Mesendoderm (in vitro differentiated cells): ENCODE measurements at regions not wholly inside any gene's neighbourhood (a gene's known extent, or its start where the extent isn't known, plus 50 kb on each side); places are given as distances from the start of the nearest gene placed in this dataset.
A peak's percentile ranks its signal among the peaks of the same experiment; 100 is the strongest.

Source experiments
- DNase-seq: peaks from one replicate; pipeline ENCODE4 v3.0.0; 2013
- H2AK5ac ChIP-seq: 2 replicates; pipeline ENCODE4 v1.6.1; 2013; ENCODE audit warnings: low read length, inconsistent platforms
- H2BK120ac ChIP-seq: 2 replicates; pipeline ENCODE4 v1.6.1; 2013; ENCODE audit warnings: low read depth, mild to moderate bottlenecking, low read length, moderate library complexity, mixed read lengths
- H2BK15ac ChIP-seq: replicated peaks from 2 replicates; pipeline ENCODE4 v1.6.1; 2013; ENCODE audit warnings: low read depth, mild to moderate bottlenecking, moderate library complexity
- H2BK5ac ChIP-seq: 2 replicates; pipeline ENCODE4 v1.6.1; 2013; ENCODE audit warnings: low read length, inconsistent platforms
- H3K18ac ChIP-seq: 2 replicates; pipeline ENCODE4 v1.6.1; 2013; ENCODE audit warnings: mild to moderate bottlenecking, low read length, mixed read lengths
- H3K23ac ChIP-seq: one replicate; pipeline ENCODE4 v1.6.1; 2013; ENCODE audit warnings: low read length
- H3K27ac ChIP-seq: 2 replicates; pipeline ENCODE4 v1.5.1; 2013; ENCODE audit warnings: low read depth, mild to moderate bottlenecking, inconsistent platforms, low read length, moderate library complexity
- H3K27me3 ChIP-seq: 2 replicates; pipeline ENCODE4 v1.6.1; 2013; ENCODE audit warnings: low read length, control low read depth, mild to moderate bottlenecking, inconsistent platforms; ENCODE audit not compliant: insufficient read depth, poor library complexity
- H3K36me3 ChIP-seq: 2 replicates; pipeline ENCODE4 v1.6.1; 2013; ENCODE audit warnings: low read length, inconsistent platforms; ENCODE audit not compliant: control insufficient read depth, insufficient read depth
- H3K4ac ChIP-seq: one replicate; pipeline ENCODE4 v1.6.1; 2013; ENCODE audit warnings: low read depth, mild to moderate bottlenecking, low read length, moderate library complexity
- H3K4me1 ChIP-seq: 2 replicates; pipeline ENCODE4 v1.6.1; 2013; ENCODE audit warnings: low read depth, low read length, inconsistent platforms; ENCODE audit not compliant: control insufficient read depth
- H3K4me2 ChIP-seq: 2 replicates; pipeline ENCODE4 v1.6.1; 2013; ENCODE audit warnings: low read length
- H3K4me3 ChIP-seq: 2 replicates; pipeline ENCODE4 v1.5.1; 2013; ENCODE audit warnings: mild to moderate bottlenecking, low read length
- H3K56ac ChIP-seq: one replicate; pipeline ENCODE4 v1.6.1; 2013; ENCODE audit warnings: low read length
- H3K79me1 ChIP-seq: 2 replicates; pipeline ENCODE4 v1.6.1; 2013; ENCODE audit warnings: low read length, inconsistent platforms
- H3K79me2 ChIP-seq: 2 replicates; pipeline ENCODE4 v1.6.1; 2013; ENCODE audit warnings: mild to moderate bottlenecking, low read length; ENCODE audit not compliant: control insufficient read depth, insufficient read depth
- H3K9ac ChIP-seq: 2 replicates; pipeline ENCODE4 v1.6.1; 2013; ENCODE audit warnings: low read length, inconsistent platforms
- H4K5ac ChIP-seq: one replicate; pipeline ENCODE4 v1.6.1; 2013; ENCODE audit warnings: low read length
- H4K8ac ChIP-seq: one replicate; pipeline ENCODE4 v1.6.1; 2013; ENCODE audit warnings: low read depth, mild to moderate bottlenecking, control low read depth, low read length, moderate library complexity
- WGBS: extraction: QIAGEN DNeasy Blood & Tissue Kit; methylation state at CpG from one replicate; pipeline ENCODE4 v1.1.7; 2013; ENCODE audit warnings: low lambda C conversion rate, missing lambda C conversion rate; ENCODE audit not compliant: insufficient coverage; ENCODE audit errors: extremely low coverage; 5-methylcytosine and 5-hydroxymethylcytosine counted together

DNA sequence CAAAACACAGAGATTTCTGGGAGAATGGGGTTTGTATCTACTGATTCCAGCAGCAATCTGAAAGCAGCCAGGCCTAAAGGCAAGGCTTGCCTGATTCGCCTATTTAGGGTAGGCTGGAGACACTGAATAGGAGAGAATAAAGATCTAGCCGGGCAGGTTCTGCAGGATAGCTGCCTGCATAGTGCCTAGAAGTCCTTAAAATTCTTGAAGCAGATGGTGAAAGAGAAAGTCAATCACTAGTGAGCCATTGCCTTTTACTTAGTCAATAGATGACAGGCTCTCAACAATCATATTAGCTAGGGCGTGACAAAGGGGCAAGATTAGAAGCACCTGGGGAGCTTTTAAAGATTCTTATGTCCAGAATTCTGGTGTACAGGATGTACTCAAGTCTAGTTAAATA, 522.7 kb downstream of the HTR1A start:
- no peak overlapping the region for H2BK15ac ChIP-seq
- H3K79me1 ChIP-seq, result no peaks in the 10 kb centered on the region
- H3K36me3 ChIP-seq, result no peaks in the 10 kb centered on the region
- no peak overlapping the region for H4K5ac ChIP-seq
- H3K4me1 ChIP-seq, result no peaks in the 10 kb centered on the region
- WGBS, result no CpG with 5 or more reads among the region's 3 CpGs
- H3K23ac ChIP-seq, result no peak overlapping the region
- H3K9ac ChIP-seq, result no peak overlapping the region
- H3K18ac ChIP-seq, result no peak overlapping the region
- H3K4me3 ChIP-seq, result no peak overlapping the region
- DNase-seq, result peak; percentile 46
- H2BK5ac ChIP-seq, result no peak overlapping the region
- H4K8ac ChIP-seq, result no peak overlapping the region
- no peak overlapping the region for H2BK120ac ChIP-seq
- H3K27ac ChIP-seq, result no peak overlapping the region
- no peaks in the 10 kb centered on the region for H3K79me2 ChIP-seq
- H2AK5ac ChIP-seq, result no peak overlapping the region
- H3K4ac ChIP-seq, result no peak overlapping the region
- H3K27me3 ChIP-seq, result no peaks in the 10 kb centered on the region
- H3K4me2 ChIP-seq, result no peak overlapping the region
- H3K56ac ChIP-seq, result no peak overlapping the region

DNA sequence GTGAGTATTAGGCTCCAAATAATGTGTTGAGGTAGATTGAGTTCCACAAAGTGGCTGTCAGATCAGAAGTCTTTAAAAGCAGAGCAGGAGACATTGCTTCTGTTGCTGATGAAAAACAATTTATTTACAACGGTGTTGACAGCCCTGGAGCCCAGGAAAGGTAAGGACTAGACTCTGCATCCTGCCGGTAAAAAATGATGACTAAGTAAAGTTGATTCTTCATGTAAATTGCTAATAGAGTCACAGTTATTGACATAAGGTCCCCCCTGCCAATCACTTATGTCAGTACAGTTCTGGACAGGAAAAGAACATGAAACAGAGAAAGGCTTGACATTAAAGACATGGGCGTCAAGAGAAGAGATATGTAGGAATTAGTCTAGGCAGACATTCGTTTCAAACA, 552.5 kb downstream of the HTR1A start:
- no peak overlapping the region for H3K4me2 ChIP-seq
- DNase-seq, result no peak
- H3K9ac ChIP-seq, result no peak overlapping the region
- no peak overlapping the region for H3K56ac ChIP-seq
- no peak overlapping the region for H3K18ac ChIP-seq
- no peak overlapping the region for H3K4ac ChIP-seq
- no peaks in the 10 kb centered on the region for H3K36me3 ChIP-seq
- H2AK5ac ChIP-seq, result no peak overlapping the region
- H3K79me2 ChIP-seq, result no peaks in the 10 kb centered on the region
- no peak overlapping the region for H2BK120ac ChIP-seq
- H4K5ac ChIP-seq, result no peak overlapping the region
- H3K23ac ChIP-seq, result no peak overlapping the region
- H3K27me3 ChIP-seq, result no peaks in the 10 kb centered on the region
- H2BK15ac ChIP-seq, result no peak overlapping the region
- no peaks in the 10 kb centered on the region for H3K79me1 ChIP-seq
- no peaks in the 10 kb centered on the region for H3K4me1 ChIP-seq
- H4K8ac ChIP-seq, result no peak overlapping the region
- no peak overlapping the region for H3K27ac ChIP-seq
- H3K4me3 ChIP-seq, result no peak overlapping the region
- no peak overlapping the region for H2BK5ac ChIP-seq
- WGBS, result no CpG with 5 or more reads among the region's 4 CpGs

DNA sequence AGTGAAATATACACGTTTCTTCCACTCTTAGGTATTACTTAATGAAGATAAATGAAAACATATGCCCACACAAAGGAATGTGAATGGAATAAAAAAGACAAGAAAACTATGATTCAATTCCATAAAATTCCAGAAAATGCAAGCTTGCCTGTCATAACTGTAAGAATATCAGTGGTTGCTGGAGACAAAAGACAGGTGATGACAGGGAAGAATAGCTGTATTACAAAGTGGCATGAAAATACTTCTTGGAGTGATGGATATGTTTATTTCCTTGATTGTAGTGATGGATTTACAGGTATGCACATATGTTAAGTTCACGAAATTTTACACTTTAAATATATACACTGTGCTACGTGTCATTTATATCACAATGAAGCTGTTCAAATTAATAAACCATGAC, 553.3 kb downstream of the HTR1A start:
- Histone ChIP-seq H3K4me3 (no peak overlapping the region), H3K36me3 (no peaks in the 10 kb centered on the region), H4K8ac (no peak overlapping the region), H3K9ac (no peak overlapping the region), H2BK15ac (no peak overlapping the region), H3K4ac (no peak overlapping the region), H3K18ac (no peak overlapping the region), H3K79me1 (no peaks in the 10 kb centered on the region), H3K4me1 (no peaks in the 10 kb centered on the region), H3K56ac (no peak overlapping the region), H4K5ac (no peak overlapping the region), H3K4me2 (no peak overlapping the region), H2BK120ac (no peak overlapping the region), H3K27me3 (no peaks in the 10 kb centered on the region), H3K27ac (no peak overlapping the region), H3K79me2 (no peaks in the 10 kb centered on the region), H3K23ac (no peak overlapping the region), H2AK5ac (no peak overlapping the region), H2BK5ac (no peak overlapping the region)
- WGBS, result no CpG with 5 or more reads among the region's 3 CpGs
- no peak for DNase-seq

DNA sequence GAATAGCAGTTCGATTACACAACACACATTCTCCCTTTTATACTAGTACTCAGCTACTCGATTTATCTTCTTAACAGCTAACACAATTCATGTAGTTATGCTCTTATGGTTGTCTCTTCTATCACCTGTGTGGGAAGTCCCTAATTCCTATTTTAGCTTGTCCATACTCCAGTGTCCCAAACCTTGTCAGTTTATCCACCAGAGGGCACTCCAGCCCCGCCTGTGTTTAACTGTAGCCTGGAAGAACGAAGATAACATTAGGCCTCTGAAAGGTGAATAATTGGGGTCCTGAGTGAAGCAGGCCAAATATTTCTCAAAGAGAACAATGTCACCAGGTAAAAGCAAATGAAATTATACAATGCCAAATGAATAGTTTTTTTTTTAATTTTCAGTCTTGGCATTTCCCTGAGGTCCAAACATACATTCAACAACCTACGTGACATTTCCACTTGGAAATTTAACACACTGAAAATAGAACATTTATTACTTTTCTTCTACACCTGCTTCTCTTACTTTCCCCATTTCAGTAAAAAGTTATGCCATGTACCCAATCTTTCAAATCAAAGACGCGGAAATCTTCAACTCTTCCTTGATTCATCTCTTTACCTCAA, 560.7 kb downstream of the HTR1A start:
- Histone ChIP-seq H3K79me1 (no peaks in the 10 kb centered on the region), H2BK5ac (no peak overlapping the region), H3K4me3 (no peak overlapping the region), H3K27ac (no peak overlapping the region), H3K4me1 (no peaks in the 10 kb centered on the region), H4K5ac (no peak overlapping the region), H3K9ac (no peak overlapping the region), H3K27me3 (no peaks in the 10 kb centered on the region), H3K36me3 (no peaks in the 10 kb centered on the region), H3K18ac (no peak overlapping the region), H4K8ac (no peak overlapping the region), H3K56ac (no peak overlapping the region), H3K4ac (no peak overlapping the region), H3K4me2 (no peak overlapping the region), H3K23ac (no peak overlapping the region), H2AK5ac (no peak overlapping the region), H3K79me2 (no peaks in the 10 kb centered on the region), H2BK120ac (no peak overlapping the region), H2BK15ac (no peak overlapping the region)
- no CpG with 5 or more reads among the region's 7 CpGs for WGBS
- DNase-seq, result peak; percentile 78

DNA sequence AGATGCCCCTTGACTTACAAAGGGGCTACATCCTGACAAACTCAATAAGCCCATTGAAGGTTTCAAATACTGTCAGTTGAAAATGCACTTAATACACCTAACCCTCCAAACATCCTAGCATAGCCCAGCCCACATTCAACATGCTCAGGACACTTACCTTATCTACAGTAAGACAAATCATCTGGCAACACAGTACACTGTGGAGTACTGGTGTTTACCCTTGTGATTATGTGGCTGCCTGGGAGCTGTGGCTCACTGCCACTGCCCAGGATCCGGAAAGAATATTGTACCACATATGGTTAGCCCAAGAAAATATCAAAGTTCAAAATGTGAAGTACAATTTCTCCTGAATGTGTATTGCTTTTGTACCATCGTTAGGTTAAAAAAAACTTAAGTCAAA, 562.2 kb downstream of the HTR1A start:
- no CpG with 5 or more reads among the region's 2 CpGs for WGBS

DNA sequence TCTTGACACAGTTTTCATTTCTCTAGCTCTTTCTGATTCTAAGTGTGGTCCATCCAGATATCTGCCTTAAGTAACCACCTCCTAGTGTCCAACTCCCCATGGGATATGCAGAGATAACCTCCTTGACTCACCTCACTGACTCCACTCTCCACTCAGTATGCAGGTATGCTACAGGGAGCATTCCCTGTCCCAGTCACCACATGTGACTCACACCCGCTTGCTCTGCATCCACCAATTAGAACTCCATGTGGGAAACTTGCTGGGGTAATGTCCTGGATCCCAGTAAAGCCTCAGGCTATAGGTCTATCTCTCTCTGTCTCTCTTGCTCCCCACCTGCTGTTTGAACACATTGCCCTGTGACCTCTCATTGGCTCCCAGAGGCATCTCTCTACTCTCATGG, 563.9 kb downstream of the HTR1A start:
- DNase-seq, result peak; percentile 97
- H3K27ac ChIP-seq, result no peak overlapping the region
- no peak overlapping the region for H3K4me3 ChIP-seq
- no peak overlapping the region for H3K23ac ChIP-seq
- H3K4me2 ChIP-seq, result no peak overlapping the region
- no peaks in the 10 kb centered on the region for H3K79me2 ChIP-seq
- H2BK15ac ChIP-seq, result no peak overlapping the region
- no peak overlapping the region for H3K4ac ChIP-seq
- H3K9ac ChIP-seq, result no peak overlapping the region
- H3K36me3 ChIP-seq, result no peaks in the 10 kb centered on the region
- H3K79me1 ChIP-seq, result no peaks in the 10 kb centered on the region
- H2BK5ac ChIP-seq, result no peak overlapping the region
- no CpG with 5 or more reads among the region's 1 CpG for WGBS
- H2BK120ac ChIP-seq, result no peak overlapping the region
- H3K27me3 ChIP-seq, result no peaks in the 10 kb centered on the region
- no peak overlapping the region for H2AK5ac ChIP-seq
- no peaks in the 10 kb centered on the region for H3K4me1 ChIP-seq
- H4K5ac ChIP-seq, result no peak overlapping the region
- H3K56ac ChIP-seq, result no peak overlapping the region
- no peak overlapping the region for H4K8ac ChIP-seq
- H3K18ac ChIP-seq, result no peak overlapping the region

More for the DNA sequence above, 562.2 kb downstream of the HTR1A start:
- no peak overlapping the region for H3K4me3 ChIP-seq
- H3K4me1 ChIP-seq, result no peaks in the 10 kb centered on the region
- no peak overlapping the region for H3K56ac ChIP-seq
- H3K79me2 ChIP-seq, result no peaks in the 10 kb centered on the region
- no peak for DNase-seq
- H3K27ac ChIP-seq, result no peak overlapping the region
- H3K36me3 ChIP-seq, result no peaks in the 10 kb centered on the region
- no peak overlapping the region for H3K9ac ChIP-seq
- no peak overlapping the region for H4K5ac ChIP-seq
- H2AK5ac ChIP-seq, result no peak overlapping the region
- H4K8ac ChIP-seq, result no peak overlapping the region
- H3K23ac ChIP-seq, result no peak overlapping the region
- H3K4ac ChIP-seq, result no peak overlapping the region
- no peak overlapping the region for H2BK120ac ChIP-seq
- no peaks in the 10 kb centered on the region for H3K79me1 ChIP-seq
- no peak overlapping the region for H3K18ac ChIP-seq
- no peak overlapping the region for H2BK15ac ChIP-seq
- H3K4me2 ChIP-seq, result no peak overlapping the region
- H2BK5ac ChIP-seq, result no peak overlapping the region
- no peaks in the 10 kb centered on the region for H3K27me3 ChIP-seq
